Mononuclear cell (primary cell): ENCODE measurements at regions not wholly inside any gene's neighbourhood (a gene's known extent, or its start where the extent isn't known, plus 50 kb on each side); places are given as distances from the start of the nearest gene placed in this dataset.

ENCODE experiments used
- H3K27me3 ChIP-seq: 2 replicates; pipeline ENCODE4 v1.6.0; 2011; ENCODE audit warnings: low read length, control low read depth; ENCODE audit not compliant: insufficient read depth
- H3K4me1 ChIP-seq: 2 replicates; pipeline ENCODE4 v1.5.1; 2011; ENCODE audit warnings: mild to moderate bottlenecking, low read length, control low read depth; ENCODE audit not compliant: insufficient read depth
- H3K4me3 ChIP-seq: 2 replicates; pipeline ENCODE4 v1.5.1; 2011; ENCODE audit warnings: mild to moderate bottlenecking, low read length, moderate library complexity
- H3K9me3 ChIP-seq: 2 replicates; pipeline ENCODE4 v1.5.1; 2011; ENCODE audit warnings: low read depth, mild to moderate bottlenecking, control low read depth, low read length

DNA sequence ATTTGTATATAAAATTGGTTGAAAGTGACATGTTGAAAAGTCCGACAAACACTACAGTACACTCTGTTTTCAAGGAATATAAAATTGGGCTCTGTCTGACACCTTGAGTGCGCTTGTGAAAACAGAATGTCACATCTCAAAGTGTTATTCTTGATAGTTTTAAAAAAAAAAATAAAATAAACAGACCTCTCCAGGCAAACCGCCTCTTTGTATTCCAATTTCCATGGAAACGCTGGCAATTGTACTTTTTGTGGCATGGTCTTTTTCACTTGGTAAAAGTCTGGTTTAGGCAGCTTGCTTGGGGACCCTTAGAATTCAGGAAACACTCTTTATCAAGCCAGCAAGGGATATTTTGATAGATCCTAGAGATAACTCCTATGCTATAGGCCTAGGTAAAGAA lies 302.5 kb downstream of the RAB28 start:
- Histone ChIP-seq H3K4me3 (no peak overlapping the region), H3K4me1 (no peaks in the 10 kb centered on the region), H3K27me3 (no peaks in the 10 kb centered on the region), H3K9me3 (no peaks in the 10 kb centered on the region)

DNA sequence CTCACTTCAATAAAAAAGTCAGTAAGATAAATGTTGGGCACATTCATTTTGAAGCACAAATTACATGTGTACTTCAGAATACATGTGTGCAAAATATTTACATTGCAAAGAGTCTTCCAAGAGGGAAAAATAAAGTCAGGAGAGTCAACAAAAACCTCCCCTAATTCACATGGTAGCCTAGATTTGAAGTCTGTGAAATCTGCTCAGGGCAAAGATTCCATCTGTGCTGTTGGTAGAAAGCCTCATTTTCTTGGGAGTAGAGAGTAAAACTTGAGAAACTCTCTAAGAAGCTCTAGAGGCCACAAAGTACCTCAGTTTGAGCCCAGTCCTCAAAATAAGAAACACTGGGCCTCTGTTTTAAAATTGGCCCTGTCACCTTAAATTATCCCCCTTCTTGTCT lies 303.4 kb downstream of the RAB28 start:
- Histone ChIP-seq H3K4me3 (no peak overlapping the region), H3K27me3 (no peaks in the 10 kb centered on the region), H3K9me3 (no peaks in the 10 kb centered on the region), H3K4me1 (no peaks in the 10 kb centered on the region)

DNA sequence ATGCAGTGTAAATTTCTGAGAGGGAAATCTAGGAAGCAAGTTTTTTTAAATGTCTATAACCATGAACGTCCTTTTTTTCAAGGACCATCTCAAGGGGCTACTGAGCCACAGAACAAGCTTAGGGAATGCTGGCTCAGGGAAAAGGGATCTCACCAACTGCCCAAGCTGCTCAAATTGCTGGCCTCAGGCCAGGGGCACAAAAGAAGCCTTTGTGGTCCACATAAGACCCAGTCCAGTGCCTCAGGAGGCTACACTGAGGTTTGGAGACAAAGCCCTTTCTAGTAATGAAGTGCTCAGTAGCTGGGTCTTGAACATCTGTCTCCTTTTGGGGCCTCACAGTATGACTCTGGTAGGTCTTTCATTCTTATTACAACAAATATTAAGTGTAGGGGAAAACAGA lies 305.5 kb downstream of the RAB28 start:
- Histone ChIP-seq H3K9me3 (no peaks in the 10 kb centered on the region), H3K27me3 (no peaks in the 10 kb centered on the region), H3K4me1 (no peaks in the 10 kb centered on the region), H3K4me3 (no peak overlapping the region)

DNA sequence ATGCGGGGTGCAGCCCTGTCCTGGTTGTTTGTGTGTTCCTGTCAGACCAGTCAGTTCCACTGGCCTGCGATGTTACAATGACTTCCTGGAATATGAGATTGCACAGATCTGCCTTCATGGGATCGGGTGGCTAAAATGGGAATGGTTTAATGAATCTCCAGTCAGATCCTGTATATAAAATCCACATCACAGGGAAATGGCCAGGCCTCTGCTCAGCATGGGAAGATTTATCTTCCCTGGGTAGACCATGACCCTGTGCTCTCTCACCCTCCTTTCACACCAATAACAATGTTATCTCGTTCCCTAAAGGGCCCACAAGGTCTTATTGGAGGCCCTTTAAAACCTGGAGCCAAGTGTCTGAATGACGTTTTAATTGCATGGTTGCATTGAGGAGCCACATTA lies 307.4 kb downstream of the RAB28 start:
- Histone ChIP-seq H3K9me3 (no peaks in the 10 kb centered on the region), H3K4me3 (no peak overlapping the region), H3K27me3 (no peaks in the 10 kb centered on the region), H3K4me1 (no peaks in the 10 kb centered on the region)

DNA sequence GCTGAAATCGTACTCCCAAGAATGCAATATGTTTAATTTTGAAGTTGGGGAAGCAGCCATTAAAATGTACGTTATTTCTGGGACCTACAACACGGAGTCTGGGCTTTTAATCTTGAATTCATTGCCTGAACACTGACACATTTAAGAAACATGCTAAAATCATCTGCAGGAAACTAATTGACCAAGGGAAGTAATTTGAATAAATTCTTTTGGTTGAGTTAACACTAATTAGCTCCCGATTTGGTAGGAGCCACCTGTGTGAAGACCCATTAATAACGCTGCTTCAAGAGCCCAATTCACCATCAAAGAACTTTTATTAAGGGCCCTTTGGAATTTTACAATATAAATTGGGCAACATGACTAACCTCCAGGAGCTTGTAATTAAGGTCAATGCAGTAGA lies 309.2 kb downstream of the RAB28 start:
- H3K4me1 ChIP-seq, result no peaks in the 10 kb centered on the region
- H3K9me3 ChIP-seq, result no peaks in the 10 kb centered on the region
- H3K4me3 ChIP-seq, result no peak overlapping the region
- H3K27me3 ChIP-seq, result no peaks in the 10 kb centered on the region

DNA sequence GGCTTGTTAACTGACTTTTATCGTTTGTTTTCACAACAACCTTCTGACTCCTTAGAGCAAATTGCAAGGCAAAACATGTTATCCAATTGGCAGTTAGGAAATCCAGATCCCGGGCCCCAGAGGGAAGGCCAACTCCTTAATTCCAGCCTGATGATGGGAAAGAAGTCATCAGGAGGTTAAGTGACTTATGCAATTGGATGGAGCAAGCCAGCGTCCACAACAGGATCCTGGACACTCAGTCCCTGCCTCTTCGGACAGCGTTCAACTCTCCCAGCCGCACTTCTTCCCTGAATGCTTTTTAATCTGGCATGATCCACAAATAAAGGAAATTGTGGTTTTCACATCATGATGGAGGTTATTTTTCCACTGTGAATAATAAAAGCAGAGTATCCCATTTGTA lies 310.1 kb downstream of the RAB28 start:
- no peaks in the 10 kb centered on the region for H3K27me3 ChIP-seq
- H3K9me3 ChIP-seq, result no peaks in the 10 kb centered on the region
- no peak overlapping the region for H3K4me3 ChIP-seq
- no peaks in the 10 kb centered on the region for H3K4me1 ChIP-seq

DNA sequence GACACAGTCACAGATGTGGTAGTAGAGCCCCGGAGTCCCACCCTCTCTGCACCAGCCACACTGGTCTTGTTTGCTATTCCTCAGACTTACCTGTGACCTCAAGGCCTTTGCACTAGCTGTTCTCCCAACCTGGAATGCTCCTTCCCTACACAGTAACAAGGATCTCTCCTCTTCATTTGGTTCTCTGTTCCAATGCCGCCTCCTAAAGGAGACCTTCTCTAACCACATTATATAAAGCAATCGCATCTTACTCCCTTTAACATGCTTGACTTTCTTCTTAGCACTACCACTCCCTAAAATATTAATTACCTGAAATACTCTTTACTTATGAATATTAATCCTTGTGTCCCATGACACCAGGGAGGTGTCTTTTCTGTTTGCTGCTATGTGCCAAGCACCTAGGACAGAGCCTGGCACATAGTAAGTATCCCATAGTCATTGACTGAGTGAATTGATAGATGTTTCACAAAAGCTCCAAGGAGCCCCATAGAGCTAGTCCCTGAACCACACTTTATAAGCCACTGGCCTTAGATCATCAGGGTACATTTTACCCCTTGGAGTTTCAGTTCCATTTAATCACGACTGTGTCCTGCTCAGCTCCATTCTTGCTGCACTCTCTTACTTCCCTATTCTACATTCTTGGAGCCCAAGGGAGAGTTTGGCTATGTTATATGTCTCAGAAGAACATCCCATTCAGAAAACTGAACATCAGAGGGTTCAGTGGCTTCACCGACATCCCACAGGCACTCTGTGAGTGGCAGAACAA lies 312.7 kb downstream of the RAB28 start:
- no peaks in the 10 kb centered on the region for H3K9me3 ChIP-seq
- no peak overlapping the region for H3K4me3 ChIP-seq
- no peaks in the 10 kb centered on the region for H3K4me1 ChIP-seq
- no peaks in the 10 kb centered on the region for H3K27me3 ChIP-seq

DNA sequence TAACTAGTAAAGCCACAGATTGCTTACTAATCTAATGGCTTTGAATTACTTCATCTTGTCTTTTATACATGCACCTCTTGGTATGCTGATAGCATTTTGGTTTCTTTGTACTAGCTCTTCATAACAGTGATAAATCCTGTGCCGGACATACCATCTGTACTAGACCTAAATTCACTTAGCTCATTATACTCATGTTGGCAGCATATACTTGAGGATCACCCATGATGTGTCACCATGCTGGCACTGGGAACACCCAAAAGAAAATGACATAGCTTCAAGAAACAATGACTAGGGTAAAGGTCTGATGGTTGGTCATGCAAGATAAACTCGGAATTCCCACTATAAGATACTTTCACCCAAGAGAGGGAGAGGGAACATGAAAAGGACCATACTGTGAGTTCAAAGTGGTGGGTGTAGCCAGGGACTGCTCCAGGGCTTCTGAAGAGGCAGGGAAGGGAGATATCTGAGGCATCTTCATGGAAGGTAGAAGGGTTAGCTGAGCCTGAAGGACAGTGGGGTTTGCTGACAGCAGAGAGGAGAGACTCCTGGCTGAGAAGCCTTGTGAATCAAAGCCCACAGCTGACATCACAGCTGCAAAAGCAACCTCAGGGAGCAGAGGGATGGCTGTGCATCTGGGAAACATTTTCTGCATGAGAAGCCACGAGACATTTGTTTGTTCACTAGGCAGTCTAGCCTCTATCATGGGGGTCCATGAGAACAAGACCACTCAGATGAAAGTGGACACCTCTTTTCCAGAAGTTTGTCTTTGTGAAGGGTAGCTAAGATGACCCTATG lies 314.2 kb downstream of the RAB28 start:
- no peaks in the 10 kb centered on the region for H3K27me3 ChIP-seq
- H3K9me3 ChIP-seq, result no peaks in the 10 kb centered on the region
- H3K4me3 ChIP-seq, result no peak overlapping the region
- H3K4me1 ChIP-seq, result no peaks in the 10 kb centered on the region

DNA sequence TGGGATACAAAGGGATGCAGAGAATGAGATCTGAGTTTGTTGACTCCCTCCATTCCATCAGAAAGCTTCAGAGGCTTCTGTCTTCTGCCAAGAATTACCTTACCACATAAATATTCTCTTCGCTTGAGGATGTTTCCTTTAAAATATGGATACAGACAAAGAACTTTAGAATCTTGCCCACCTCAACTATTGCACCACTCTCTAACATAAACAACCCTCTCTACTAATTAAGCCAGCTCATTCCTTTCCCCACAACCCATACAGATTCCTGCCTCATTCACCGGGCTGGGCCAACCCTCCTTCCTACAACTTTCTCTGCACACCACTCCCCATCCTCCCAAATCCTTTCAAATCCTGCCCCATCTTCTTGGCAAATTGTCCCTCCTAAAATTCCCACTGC lies 315.8 kb downstream of the RAB28 start:
- Histone ChIP-seq H3K4me3 (no peak overlapping the region), H3K9me3 (no peaks in the 10 kb centered on the region), H3K27me3 (no peaks in the 10 kb centered on the region), H3K4me1 (no peaks in the 10 kb centered on the region)

DNA sequence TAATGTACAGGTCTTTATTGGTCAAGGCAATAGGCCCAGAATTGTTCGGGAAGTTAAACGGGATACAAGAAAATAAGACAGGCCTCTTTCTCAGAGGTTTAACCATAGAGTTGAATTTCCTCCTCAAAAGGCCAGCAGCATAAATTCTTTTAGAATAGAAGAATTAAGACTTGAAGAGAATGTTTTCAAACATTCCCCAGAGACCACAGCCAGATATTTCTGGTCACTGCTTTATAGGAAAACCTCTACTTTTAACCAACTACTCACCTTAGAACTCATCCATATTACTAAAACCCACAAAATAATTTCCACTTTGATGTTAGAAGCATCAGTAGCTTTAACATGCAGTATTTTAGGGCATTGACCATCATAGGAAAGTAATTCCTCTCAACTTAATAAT lies 317.9 kb downstream of the RAB28 start:
- Histone ChIP-seq H3K4me1 (no peaks in the 10 kb centered on the region), H3K27me3 (no peaks in the 10 kb centered on the region), H3K9me3 (peaks cover 5% of the 10 kb centered on the region), H3K4me3 (no peak overlapping the region)

DNA sequence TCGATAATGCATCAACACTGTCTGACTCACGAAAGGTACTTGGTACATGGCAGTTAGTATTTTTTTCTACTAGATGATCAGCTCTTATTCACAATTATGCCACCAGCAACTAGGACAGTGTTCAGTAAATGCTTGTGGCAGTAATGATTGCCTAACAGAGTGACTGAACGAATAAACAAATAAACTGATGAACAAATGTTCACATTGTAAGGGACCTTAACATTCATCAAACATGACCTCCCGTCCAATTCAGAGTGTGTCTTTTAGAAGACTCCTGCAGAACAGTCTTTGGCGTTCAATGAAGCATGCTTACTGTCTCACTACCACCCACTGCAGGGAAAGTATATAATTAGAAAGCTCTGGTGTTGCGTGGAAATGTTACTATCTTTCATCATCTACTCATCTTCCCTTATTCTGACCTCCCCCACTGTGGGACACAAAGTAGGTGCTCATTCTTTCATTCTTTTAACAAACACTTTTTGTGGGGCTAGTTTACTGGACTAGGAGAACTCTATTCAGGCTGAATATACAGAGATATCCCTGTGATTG lies 319.3 kb downstream of the RAB28 start:
- Histone ChIP-seq H3K4me3 (no peak overlapping the region), H3K4me1 (no peaks in the 10 kb centered on the region), H3K9me3 (peaks cover 5% of the 10 kb centered on the region), H3K27me3 (no peaks in the 10 kb centered on the region)

DNA sequence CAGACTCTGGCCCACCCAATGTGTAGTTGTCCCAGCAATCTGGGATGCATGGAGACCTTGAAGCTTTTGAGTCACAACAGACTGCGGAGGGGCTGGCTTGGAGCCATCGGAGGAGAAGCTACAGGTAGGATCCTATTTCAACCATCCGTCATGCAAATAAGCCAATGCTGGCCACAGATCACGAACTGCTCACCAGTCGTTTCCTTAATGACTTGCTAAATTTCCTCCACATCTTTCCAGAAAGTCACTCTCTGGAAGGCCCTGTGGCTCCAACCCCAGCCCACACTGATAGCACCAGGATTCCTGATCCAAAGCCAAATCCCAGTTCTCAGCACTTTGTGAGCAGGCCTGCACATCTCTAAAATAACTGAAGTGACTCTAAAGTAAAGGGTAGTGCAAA lies 321.3 kb downstream of the RAB28 start:
- no peaks in the 10 kb centered on the region for H3K27me3 ChIP-seq
- H3K4me3 ChIP-seq, result no peak overlapping the region
- H3K9me3 ChIP-seq, result peaks cover 5% of the 10 kb centered on the region
- H3K4me1 ChIP-seq, result no peaks in the 10 kb centered on the region

DNA sequence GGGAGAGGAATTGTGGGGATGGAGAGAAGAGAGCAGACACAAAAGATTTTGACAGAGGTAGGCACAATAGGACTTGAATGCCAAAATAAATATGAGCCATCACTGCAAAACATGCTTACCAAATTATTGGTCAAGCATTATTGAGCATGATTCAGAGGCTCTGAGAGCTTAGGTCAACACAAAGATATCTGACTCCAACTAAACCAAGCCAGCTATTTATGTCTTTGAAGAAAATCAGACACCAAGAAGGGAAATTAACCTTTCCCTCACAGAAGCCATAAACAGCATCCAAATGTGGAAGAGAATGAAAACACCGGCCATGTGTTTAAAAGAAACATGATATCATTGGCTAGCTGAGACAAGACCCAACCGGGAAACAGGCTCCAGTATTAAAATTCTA lies 323.2 kb downstream of the RAB28 start:
- Histone ChIP-seq H3K9me3 (peaks cover 5% of the 10 kb centered on the region), H3K27me3 (no peaks in the 10 kb centered on the region), H3K4me3 (no peak overlapping the region), H3K4me1 (no peaks in the 10 kb centered on the region)

DNA sequence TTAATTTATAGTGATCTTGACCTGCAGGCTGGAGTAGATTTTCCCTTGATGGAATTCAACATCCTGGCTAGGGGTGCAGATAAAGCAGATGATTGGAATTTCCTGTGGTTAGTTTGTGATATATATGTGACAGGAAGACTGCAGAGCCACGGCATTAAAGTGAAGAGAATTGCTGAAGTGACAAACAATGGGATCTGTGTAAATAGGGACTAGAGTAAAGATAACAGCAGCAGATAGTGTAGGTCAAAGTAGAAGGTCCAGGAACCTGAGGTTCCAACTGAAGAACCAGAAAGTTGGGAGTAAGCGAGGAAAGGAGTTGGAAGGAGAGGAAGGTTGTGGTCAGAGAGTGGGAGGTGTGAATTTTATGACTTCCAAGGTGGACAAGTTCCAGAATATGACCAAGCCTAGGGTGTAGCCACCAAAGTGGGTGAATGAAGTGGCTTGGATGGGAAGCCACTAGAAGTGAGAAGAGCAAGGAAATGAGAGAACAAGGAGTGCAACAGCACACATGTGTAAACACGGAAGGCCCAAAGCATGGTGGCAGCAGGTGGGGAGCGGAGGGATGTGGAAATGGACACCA lies 325.0 kb downstream of the RAB28 start:
- Histone ChIP-seq H3K4me1 (no peaks in the 10 kb centered on the region), H3K27me3 (no peaks in the 10 kb centered on the region), H3K4me3 (no peak overlapping the region), H3K9me3 (peaks cover 5% of the 10 kb centered on the region)

DNA sequence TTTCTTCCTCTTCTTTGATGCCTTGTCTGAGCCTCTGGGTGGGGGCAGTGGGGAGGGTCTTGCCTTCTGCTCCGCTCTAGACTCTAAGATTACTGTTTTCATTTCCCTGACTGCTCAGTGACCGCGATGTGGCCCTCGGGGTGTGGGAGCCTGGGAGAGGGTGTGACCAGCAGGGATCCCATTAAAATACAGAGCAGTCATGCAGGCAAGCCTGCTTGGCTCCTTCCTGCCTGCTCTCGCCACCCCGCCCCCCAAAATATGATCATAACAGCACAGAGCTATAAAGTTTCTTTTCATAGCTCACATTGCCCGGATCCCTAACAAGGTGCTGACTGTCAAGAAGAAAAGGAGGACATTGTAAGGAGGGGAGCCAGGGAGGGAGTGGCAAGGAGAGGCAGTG lies 332.9 kb downstream of the RAB28 start:
- Histone ChIP-seq H3K27me3 (no peaks in the 10 kb centered on the region), H3K9me3 (no peaks in the 10 kb centered on the region), H3K4me3 (no peak overlapping the region), H3K4me1 (no peaks in the 10 kb centered on the region)
